GM23338 (cell line): ENCODE measurements at regions not wholly inside any gene's neighbourhood (a gene's known extent, or its start where the extent isn't known, plus 50 kb on each side); places are given as distances from the start of the nearest gene placed in this dataset.

Experiments
- ATAC-seq: fragments of 200-7000 bp; cut with Tn5 transposase; 3 replicates; pipeline ENCODE4 v1.9.1; 2020
- DNase-seq: peaks from one replicate; pipeline ENCODE4 v3.0.0-alpha.2; 2015; ENCODE audit warnings: low spot score
- H2AFZ ChIP-seq: fragments of 200-600 bp; sonication (generic); 2 replicates; pipeline ENCODE4 v1.8.0; 2016; ENCODE audit warnings: antibody characterized with exemption, mild to moderate bottlenecking, moderate library complexity
- H3F3A ChIP-seq: fragments of 200-600 bp; sonication (generic); replicated peaks from 2 replicates; pipeline ENCODE4 v1.8.0; 2017; ENCODE audit warnings: antibody characterized with exemption, mixed run types, low read depth
- H3K27ac ChIP-seq: fragments of 200-600 bp; sonication (generic); 2 replicates; pipeline ENCODE4 v1.6.1; 2016; ENCODE audit warnings: low read depth
- H3K27me3 ChIP-seq: fragments of 200-600 bp; sonication (generic); 2 replicates; pipeline ENCODE4 v1.8.0; 2016; ENCODE audit warnings: mild to moderate bottlenecking, mixed run types, moderate library complexity; ENCODE audit not compliant: insufficient read depth
- H3K36me3 ChIP-seq: fragments of 200-600 bp; sonication (generic); 2 replicates; pipeline ENCODE4 v1.8.0; 2016; ENCODE audit warnings: mild to moderate bottlenecking; ENCODE audit not compliant: insufficient read depth
- H3K4me1 ChIP-seq: fragments of 200-600 bp; sonication (generic); 2 replicates; pipeline ENCODE4 v1.8.0; 2016; ENCODE audit warnings: mild to moderate bottlenecking, moderate library complexity; ENCODE audit not compliant: insufficient read depth
- H3K4me2 ChIP-seq: fragments of 200-600 bp; sonication (generic); 2 replicates; pipeline ENCODE4 v1.7.1; 2017; ENCODE audit warnings: mixed run types
- H3K4me3 ChIP-seq: fragments of 200-600 bp; sonication (generic); 2 replicates; pipeline ENCODE4 v1.6.1; 2016; ENCODE audit warnings: mixed run types
- H3K79me2 ChIP-seq: fragments of 200-600 bp; sonication (generic); replicated peaks from 2 replicates; pipeline ENCODE4 v1.8.0; 2017; ENCODE audit warnings: mild to moderate bottlenecking; ENCODE audit not compliant: insufficient read depth
- H3K9me2 ChIP-seq: fragments of 200-600 bp; sonication (generic); 2 replicates; pipeline ENCODE4 v1.8.0; 2017; ENCODE audit not compliant: insufficient read depth
- H4K20me1 ChIP-seq: fragments of 200-600 bp; sonication (generic); replicated peaks from 2 replicates; pipeline ENCODE4 v1.8.0; 2017; ENCODE audit warnings: mild to moderate bottlenecking; ENCODE audit not compliant: insufficient read depth
- H3K27ac Mint-ChIP-seq: 2 replicates; pipeline ENCODE4 v1.8.0; 2020; ENCODE audit warnings: inconsistent platforms, mild to moderate bottlenecking, moderate library complexity, mixed read lengths
- H3K27me3 Mint-ChIP-seq: 3 replicates; pipeline ENCODE4 v1.8.0; 2022; ENCODE audit warnings: low read depth, mild to moderate bottlenecking, moderate library complexity, mixed read lengths, inconsistent platforms; ENCODE audit not compliant: insufficient read depth, poor library complexity
- H3K36me3 Mint-ChIP-seq: 3 replicates; pipeline ENCODE4 v1.8.0; 2021; ENCODE audit warnings: low read depth, mild to moderate bottlenecking, inconsistent platforms, moderate library complexity, mixed read lengths
- H3K4me1 Mint-ChIP-seq: 3 replicates; pipeline ENCODE4 v1.8.0; 2020; ENCODE audit warnings: mild to moderate bottlenecking, inconsistent platforms, mixed read lengths
- H3K4me3 Mint-ChIP-seq: 3 replicates; pipeline ENCODE4 v1.8.0; 2021; ENCODE audit warnings: moderate library complexity, mild to moderate bottlenecking, inconsistent platforms, mixed read lengths
- H3K9me3 Mint-ChIP-seq: 3 replicates; pipeline ENCODE4 v1.8.0; 2020; ENCODE audit warnings: moderate library complexity, mild to moderate bottlenecking, inconsistent platforms, mixed read lengths
- CREB1 ChIP-seq: fragments of 250-450 bp; sonication (Bioruptor Pico); IDR thresholded peaks from 2 replicates; pipeline ENCODE4 v1.5.0; 2020; ENCODE audit warnings: low read depth, mild to moderate bottlenecking, moderate library complexity
- CTCF ChIP-seq, 2 experiments: fragments of 200-600 bp in 1 of 2; sonication (generic) in 1 of 2; conservative IDR thresholded peaks; 2 replicates each; pipeline versions ENCODE4 v1.5.1 to v1.6.1; 2016 to 2017; ENCODE audit warnings: antibody characterized with exemption in 2 of 2, low read depth in 2 of 2, mild to moderate bottlenecking in 2 of 2, moderate library complexity in 1 of 2
- ETS1 ChIP-seq: IDR thresholded peaks from 2 replicates; pipeline ENCODE4 v1.6.1; 2016; ENCODE audit warnings: antibody characterized with exemption
- EZH2 ChIP-seq: fragments of 200-600 bp; sonication (generic); IDR thresholded peaks from one replicate; pipeline ENCODE4 v1.8.0; 2017; ENCODE audit warnings: antibody characterized with exemption, mild to moderate bottlenecking, low read depth; ENCODE audit not compliant: unreplicated experiment
- JUNB ChIP-seq: IDR thresholded peaks from one replicate; pipeline ENCODE4 v1.6.1; 2016; ENCODE audit warnings: antibody characterized with exemption; ENCODE audit not compliant: unreplicated experiment
- NANOG ChIP-seq: IDR thresholded peaks from 2 replicates; pipeline ENCODE4 v1.6.1; 2016; ENCODE audit warnings: antibody characterized with exemption, borderline replicate concordance
- POLR2AphosphoS5 ChIP-seq: IDR thresholded peaks from 2 replicates; pipeline ENCODE4 v1.6.1; 2016; ENCODE audit warnings: antibody characterized with exemption, low read depth
- REST ChIP-seq: IDR thresholded peaks from one replicate; pipeline ENCODE4 v1.6.1; 2018; ENCODE audit warnings: antibody characterized with exemption; ENCODE audit not compliant: unreplicated experiment
- STAT1 ChIP-seq: IDR thresholded peaks from one replicate; pipeline ENCODE4 v1.6.1; 2016; ENCODE audit warnings: antibody characterized with exemption; ENCODE audit not compliant: unreplicated experiment
- ZNF114 ChIP-seq: fragments of 250-450 bp; sonication (Bioruptor Pico); IDR thresholded peaks from 2 replicates; pipeline ENCODE4 v1.5.0; 2020; ENCODE audit warnings: mild to moderate bottlenecking, moderate library complexity

- no peak for TF ChIP-seq CREB1 (CRISPR knock-in tag)
- TF ChIP-seq POLR2AphosphoS5, result no peak
- TF ChIP-seq REST, result no peak
- no peak for TF ChIP-seq NANOG
- TF ChIP-seq JUNB, result no peak
- TF ChIP-seq STAT1, result no peak
- no peak for TF ChIP-seq CTCF (conservative IDR thresholded peaks at IDR 0.05; ENCODE audit: low read depth in 2 of 2)
- TF ChIP-seq EZH2, result no peak
These were observed 60.6 kb upstream of the HS6ST1 start (continued) for GRCh38 chr2:128379021-128380015.

GRCh38 chr2:128380061-128380889, 61.6 kb upstream of the HS6ST1 start:
- no peaks in the 10 kb centered on the region for H3K27me3 ChIP-seq
- no peaks in the 10 kb centered on the region for H3K9me3 Mint-ChIP-seq
- no peak overlapping the region for H3K27ac ChIP-seq
- no peak for ATAC-seq
- H3K4me1 ChIP-seq, result peaks cover 8% of the 10 kb centered on the region; the same call in 1 of the 2 replicates
- no peaks in the 10 kb centered on the region for H3K36me3 ChIP-seq
- DNase-seq, result no peak
- H3K9me2 ChIP-seq, result no peaks in the 10 kb centered on the region
- peaks cover 26% of the 10 kb centered on the region for H3K4me1 Mint-ChIP-seq
- no peak overlapping the region for H3K4me2 ChIP-seq
- no peaks in the 10 kb centered on the region for H4K20me1 ChIP-seq
- H3K4me3 ChIP-seq, result no peak overlapping the region
- H3F3A ChIP-seq, result no peaks in the 10 kb centered on the region
- no peak overlapping the region for H3K4me3 Mint-ChIP-seq
- H3K27ac Mint-ChIP-seq, result no peak overlapping the region
- H3K36me3 Mint-ChIP-seq, result no peaks in the 10 kb centered on the region
- no peak overlapping the region for H2AFZ ChIP-seq
- H3K79me2 ChIP-seq, result no peaks in the 10 kb centered on the region
- H3K27me3 Mint-ChIP-seq, result peaks cover 4% of the 10 kb centered on the region
- TF ChIP-seq POLR2AphosphoS5 (no peak), ETS1 (no peak), STAT1 (no peak), EZH2 (no peak), ZNF114 (CRISPR knock-in tag) (no peak)
